ENCODE measurements at regions not wholly inside any gene's neighbourhood (a gene's known extent, or its start where the extent isn't known, plus 50 kb on each side); places are given as distances from the start of the nearest gene placed in this dataset.

- no peaks in the 10 kb centered on the region; the same call in 1 of the 2 replicates for H3K23me2 ChIP-seq (ENCODE audit: low read depth, low read length)
- no peak overlapping the region for H3K23ac ChIP-seq (ENCODE audit: insufficient read length)
- no peak overlapping the region for H2BK5ac ChIP-seq (ENCODE audit: low read depth, low read length)
- H3K4me2 ChIP-seq (ENCODE audit: insufficient read depth in 1 of 2, low read depth in 2 of 2, low read length in 2 of 2): no peak overlapping the region
- no peak overlapping the region for H3K9ac ChIP-seq (replicated peaks in 1 of 4; ENCODE audit: extremely low read depth in 1 of 4, low read depth in 3 of 4, low read length in 3 of 4)
- no peaks in the 10 kb centered on the region for H4K20me1 ChIP-seq (replicated peaks in 1 of 2; ENCODE audit: control insufficient read depth in 1 of 2, insufficient read depth in 2 of 2, low read length in 2 of 2)
- H3K18ac ChIP-seq (ENCODE audit: extremely low read depth, low read length): no peak overlapping the region
- no peak overlapping the region for H2BK20ac ChIP-seq (ENCODE audit: low read length)
- H3K27ac ChIP-seq (ENCODE audit: low read depth, low read length): no peak overlapping the region
- no peaks in the 10 kb centered on the region for H3K36me3 ChIP-seq (ENCODE audit: control insufficient read depth in 2 of 4, insufficient read depth in 4 of 4, low read length in 3 of 4)
- H2AK5ac ChIP-seq (ENCODE audit: low read depth, low read length): no peak overlapping the region
- H2BK12ac ChIP-seq (ENCODE audit: low read depth, low read length): no peak overlapping the region
- H2BK15ac ChIP-seq (ENCODE audit: low read length): no peak overlapping the region
- no peak overlapping the region for H4K91ac ChIP-seq (replicated peaks; ENCODE audit: insufficient read length, low read length)
- H3K9me3 ChIP-seq (ENCODE audit: insufficient read depth in 2 of 2, low read depth in 1 of 2, low read length in 1 of 2): no peaks in the 10 kb centered on the region
- no peaks in the 10 kb centered on the region for H3K79me1 ChIP-seq (ENCODE audit: low read depth, low read length)
- TF ChIP-seq, protein P1, sequence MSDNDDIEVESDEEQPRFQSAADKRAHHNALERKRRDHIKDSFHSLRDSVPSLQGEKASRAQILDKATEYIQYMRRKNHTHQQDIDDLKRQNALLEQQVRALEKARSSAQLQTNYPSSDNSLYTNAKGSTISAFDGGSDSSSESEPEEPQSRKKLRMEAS (IDR thresholded peaks at IDR 0.05): no peak
- no peak for TF ChIP-seq HDAC2 (IDR thresholded peaks at IDR 0.05; ENCODE audit: borderline replicate concordance in 1 of 2, low read depth in 2 of 2, low read length in 2 of 2)
- no peak for TF ChIP-seq KDM4A (IDR thresholded peaks at IDR 0.05; ENCODE audit: low read depth, low read length, severe bottlenecking)
- TF ChIP-seq, protein P2, sequence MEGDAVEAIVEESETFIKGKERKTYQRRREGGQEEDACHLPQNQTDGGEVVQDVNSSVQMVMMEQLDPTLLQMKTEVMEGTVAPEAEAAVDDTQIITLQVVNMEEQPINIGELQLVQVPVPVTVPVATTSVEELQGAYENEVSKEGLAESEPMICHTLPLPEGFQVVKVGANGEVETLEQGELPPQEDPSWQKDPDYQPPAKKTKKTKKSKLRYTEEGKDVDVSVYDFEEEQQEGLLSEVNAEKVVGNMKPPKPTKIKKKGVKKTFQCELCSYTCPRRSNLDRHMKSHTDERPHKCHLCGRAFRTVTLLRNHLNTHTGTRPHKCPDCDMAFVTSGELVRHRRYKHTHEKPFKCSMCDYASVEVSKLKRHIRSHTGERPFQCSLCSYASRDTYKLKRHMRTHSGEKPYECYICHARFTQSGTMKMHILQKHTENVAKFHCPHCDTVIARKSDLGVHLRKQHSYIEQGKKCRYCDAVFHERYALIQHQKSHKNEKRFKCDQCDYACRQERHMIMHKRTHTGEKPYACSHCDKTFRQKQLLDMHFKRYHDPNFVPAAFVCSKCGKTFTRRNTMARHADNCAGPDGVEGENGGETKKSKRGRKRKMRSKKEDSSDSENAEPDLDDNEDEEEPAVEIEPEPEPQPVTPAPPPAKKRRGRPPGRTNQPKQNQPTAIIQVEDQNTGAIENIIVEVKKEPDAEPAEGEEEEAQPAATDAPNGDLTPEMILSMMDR (IDR thresholded peaks at IDR 0.05; ENCODE audit: control extremely low read depth in 1 of 3, insufficient read depth in 1 of 3, low read depth in 1 of 3, low read length in 3 of 3): no peak
- no peak for TF ChIP-seq SIX5 (IDR thresholded peaks at IDR 0.05; ENCODE audit: low read depth, low read length)
- TF ChIP-seq BACH1 (IDR thresholded peaks at IDR 0.05; ENCODE audit: low read length): no peak
- no peak for TF ChIP-seq EP300 (IDR thresholded peaks at IDR 0.05; ENCODE audit: borderline replicate concordance in 1 of 2, low read depth in 2 of 2, low read length in 2 of 2)
- TF ChIP-seq CREB1 (IDR thresholded peaks at IDR 0.05): no peak
- no peaks in the 10 kb centered on the region for H3K79me2 ChIP-seq (ENCODE audit: control insufficient read depth in 1 of 2, insufficient read depth in 2 of 2, low read length in 2 of 2)
- no peaks in the 10 kb centered on the region; a peak in 2 of 7 replicates for H3K27me3 ChIP-seq (replicated peaks in 1 of 4; ENCODE audit: control insufficient read depth in 3 of 4, extremely low read depth in 1 of 4, insufficient read depth in 3 of 4, low read length in 3 of 4)
- 89% methylated on average over 1 of the region's 1 CpG; no CpG with 5 or more reads in 1 of the 2 experiments for WGBS, 2 experiments (ENCODE audit: extremely low coverage in 1 of 2, insufficient coverage in 1 of 2, insufficient read length in 1 of 2, insufficient replicate concordance in 2 of 2, low coverage in 1 of 2, low lambda C conversion rate in 2 of 2, missing lambda C conversion rate in 1 of 2)
- no peak overlapping the region for H4K5ac ChIP-seq (ENCODE audit: insufficient read length, low read depth, low read length)
- no peak for DNase-seq (ENCODE audit: low read depth in 1 of 2, low spot score in 2 of 2)
- no peak overlapping the region for H3K4me3 ChIP-seq (ENCODE audit: extremely low read depth in 1 of 4, insufficient read depth in 2 of 4, low read depth in 3 of 4, low read length in 4 of 4)
- H2BK120ac ChIP-seq (replicated peaks; ENCODE audit: low read depth, low read length): no peak overlapping the region
- CTCF ChIA-PET (ENCODE audit: partially characterized antibody): interaction anchor here (1.4 to 1.7 kb wide), 2 partner anchors 16 to 27 kb away, joined by 3 to 5 read pairs; no protein-coding TSS in a partner anchor
- FAIRE-seq: no peak
- POLR2A ChIA-PET (ENCODE audit: partially characterized antibody): no interaction called here
- H3K14ac ChIP-seq (ENCODE audit: insufficient read length): no peak overlapping the region
- H3K4ac ChIP-seq (replicated peaks; ENCODE audit: insufficient read length, low read depth, low read length): no peak overlapping the region
- H2AFZ ChIP-seq (ENCODE audit: low read length): no peak overlapping the region
- H3K4me1 ChIP-seq (replicated peaks in 1 of 4; ENCODE audit: control insufficient read depth in 3 of 4, insufficient read depth in 4 of 4, low read length in 3 of 4): 0 out of 7 replicates have a peak, but pooled peaks cover 0 to under 1% (median 0%) of the 10 kb centered on the region in 4 experiments
- no peak overlapping the region for H4K8ac ChIP-seq (ENCODE audit: extremely low read depth, insufficient read depth, low read length)
- no peak overlapping the region for H3K56ac ChIP-seq (replicated peaks; ENCODE audit: insufficient read length, low read depth, low read length)
Observed at GRCh38 chr10:83937826-83938225, 201.5 kb upstream of the GHITM start.
